Hepatocyte (in vitro differentiated cells): ENCODE measurements at regions not wholly inside any gene's neighbourhood (a gene's known extent, or its start where the extent isn't known, plus 50 kb on each side); places are given as distances from the start of the nearest gene placed in this dataset.
"Not testable (repeated sequence)": the region's sequence is repeated elsewhere in the genome, so short reads cannot be mapped to it uniquely, and the experiment has no call there.

Source experiments
- DNase-seq: peaks from one replicate; pipeline ENCODE4 v3.0.0-alpha.2; 2016; ENCODE audit warnings: low spot score
- H2AFZ ChIP-seq: fragments of 200-600 bp; sonication (generic); 2 replicates; pipeline ENCODE4 v1.6.0; 2016; ENCODE audit warnings: antibody characterized with exemption, mild to moderate bottlenecking
- H3K27ac ChIP-seq: fragments of 200-600 bp; sonication (generic); 2 replicates; pipeline ENCODE4 v1.5.1; 2016; ENCODE audit warnings: mild to moderate bottlenecking
- H3K27me3 ChIP-seq: fragments of 200-600 bp; sonication (generic); 2 replicates; pipeline ENCODE4 v1.6.1; 2016
- H3K36me3 ChIP-seq: fragments of 200-600 bp; sonication (generic); replicated peaks from 2 replicates; pipeline ENCODE4 v1.5.1; 2016; ENCODE audit warnings: low read depth; ENCODE audit not compliant: insufficient read depth
- H3K4me1 ChIP-seq: fragments of 200-600 bp; sonication (generic); 2 replicates; pipeline ENCODE4 v1.5.1; 2016; ENCODE audit warnings: mild to moderate bottlenecking, moderate library complexity; ENCODE audit not compliant: insufficient read depth
- H3K4me2 ChIP-seq: fragments of 200-600 bp; sonication (generic); 2 replicates; pipeline ENCODE4 v1.6.0; 2016
- H3K4me3 ChIP-seq: fragments of 200-600 bp; sonication (generic); 2 replicates; pipeline ENCODE4 v1.5.1; 2016; ENCODE audit warnings: mild to moderate bottlenecking
- H3K79me2 ChIP-seq: fragments of 200-600 bp; sonication (generic); 2 replicates; pipeline ENCODE4 v1.6.0; 2017; ENCODE audit warnings: mild to moderate bottlenecking
- H3K9me2 ChIP-seq: fragments of 200-600 bp; sonication (generic); replicated peaks from 2 replicates; pipeline ENCODE4 v1.6.0; 2017; ENCODE audit warnings: mild to moderate bottlenecking; ENCODE audit not compliant: insufficient read depth
- H3K9me3 ChIP-seq: fragments of 200-600 bp; sonication (generic); 2 replicates; pipeline ENCODE4 v1.5.1; 2016; ENCODE audit warnings: low read depth, mild to moderate bottlenecking
- H4K20me1 ChIP-seq: fragments of 200-600 bp; sonication (generic); 2 replicates; pipeline ENCODE4 v1.6.0; 2016; ENCODE audit warnings: mild to moderate bottlenecking; ENCODE audit not compliant: insufficient read depth, poor library complexity, severe bottlenecking
- CTCF ChIP-seq: fragments of 200-600 bp; sonication (generic); IDR thresholded peaks from 2 replicates; pipeline ENCODE4 v1.5.1; 2016; ENCODE audit warnings: antibody characterized with exemption, mild to moderate bottlenecking; ENCODE audit not compliant: poor library complexity
- WGBS: methylation state at CpG from one replicate; pipeline ENCODE4 v1.1.6; 2016; ENCODE audit warnings: low lambda C conversion rate; ENCODE audit errors: missing lambda C conversion rate; 5-methylcytosine and 5-hydroxymethylcytosine counted together

- WGBS: 32% methylated on average over 8 of the region's 13 CpGs
- not testable (repeated sequence) for H3K27ac ChIP-seq
Observed at GRCh38 chr16:29094729-29095624, 110.1 kb downstream of the LAT start.

GRCh38 chr16:29094325-29094724, 109.5 kb downstream of the LAT start:
- H3K9me3 ChIP-seq, H3K27me3 ChIP-seq, H3K79me2 ChIP-seq, H2AFZ ChIP-seq, H3K4me2 ChIP-seq, H3K27ac ChIP-seq, H3K36me3 ChIP-seq, H3K4me1 ChIP-seq, H3K9me2 ChIP-seq, H4K20me1 ChIP-seq, H3K4me3 ChIP-seq, DNase-seq: not testable (repeated sequence)
- WGBS: 70% methylated on average over 3 of the region's 3 CpGs

More at GRCh38 chr16:29094729-29095624, 110.1 kb downstream of the LAT start:
- H2AFZ ChIP-seq, H3K27me3 ChIP-seq, DNase-seq, H3K9me2 ChIP-seq, H3K79me2 ChIP-seq, H3K4me2 ChIP-seq, H3K4me1 ChIP-seq, H4K20me1 ChIP-seq, H3K36me3 ChIP-seq, H3K4me3 ChIP-seq, H3K9me3 ChIP-seq: not testable (repeated sequence)
- TF ChIP-seq CTCF: peak; percentile 19

GRCh38 chr16:29089679-29090078, 104.8 kb downstream of the LAT start:
- not testable (repeated sequence) for H3K79me2 ChIP-seq, H4K20me1 ChIP-seq, H3K9me3 ChIP-seq, DNase-seq, H3K9me2 ChIP-seq, H3K4me1 ChIP-seq, H3K36me3 ChIP-seq, H2AFZ ChIP-seq, H3K4me2 ChIP-seq, H3K27ac ChIP-seq, H3K27me3 ChIP-seq, H3K4me3 ChIP-seq

- not testable (repeated sequence) for H3K4me3 ChIP-seq, H3K27ac ChIP-seq, H3K27me3 ChIP-seq, DNase-seq, H4K20me1 ChIP-seq, H3K36me3 ChIP-seq, H3K4me2 ChIP-seq, H3K4me1 ChIP-seq, H3K79me2 ChIP-seq, H2AFZ ChIP-seq, H3K9me3 ChIP-seq, H3K9me2 ChIP-seq
- WGBS: 95% methylated on average over 4 of the region's 4 CpGs
Observed at GRCh38 chr16:29087673-29088072, 102.8 kb downstream of the LAT start.

- H3K4me1 ChIP-seq, H3K4me3 ChIP-seq, H2AFZ ChIP-seq, H3K79me2 ChIP-seq, H3K27me3 ChIP-seq, H3K9me3 ChIP-seq, H3K27ac ChIP-seq, H3K36me3 ChIP-seq, H4K20me1 ChIP-seq, H3K9me2 ChIP-seq: not testable (repeated sequence)
- WGBS: 14% methylated on average over 13 of the region's 74 CpGs
- H3K4me2 ChIP-seq: peak overlapping the region; percentile 69
- DNase-seq: peak; percentile 28
Observed at GRCh38 chr16:29081829-29082639, 97.2 kb downstream of the LAT start.

GRCh38 chr16:29074554-29075402, 89.9 kb downstream of the LAT start:
- H3K36me3 ChIP-seq, H3K4me2 ChIP-seq, H3K4me3 ChIP-seq, H4K20me1 ChIP-seq, H3K9me3 ChIP-seq, DNase-seq, H3K4me1 ChIP-seq, H3K79me2 ChIP-seq, H3K27me3 ChIP-seq, H3K27ac ChIP-seq, H2AFZ ChIP-seq, H3K9me2 ChIP-seq: not testable (repeated sequence)
- WGBS: 69% methylated on average over 38 of the region's 38 CpGs

- H3K79me2 ChIP-seq, H3K36me3 ChIP-seq, DNase-seq, H3K9me2 ChIP-seq, H3K27me3 ChIP-seq, H3K9me3 ChIP-seq, H3K4me2 ChIP-seq, H3K27ac ChIP-seq, H4K20me1 ChIP-seq, H3K4me1 ChIP-seq, H2AFZ ChIP-seq, H3K4me3 ChIP-seq: not testable (repeated sequence)
- no CpG with 5 or more reads among the region's 4 CpGs for WGBS
Observed at GRCh38 chr16:29062235-29062634, 77.4 kb downstream of the LAT start.
